Stimulated activated CD8-positive, alpha-beta memory T cell treated with anti-CD3 and anti-CD28 coated beads, Interleukin-7, amount 100 ng/mL, for 48 hours (primary cell): ENCODE measurements at regions not wholly inside any gene's neighbourhood (a gene's known extent, or its start where the extent isn't known, plus 50 kb on each side); places are given as distances from the start of the nearest gene placed in this dataset.

Experiments used
- DNase-seq, 2 donors: peaks; one replicate each; pipeline ENCODE4 v3.0.0-alpha.2; 2020; ENCODE audit warnings: low read depth in 1 of 2; ENCODE audit errors: extremely low read depth in 1 of 2

DNA sequence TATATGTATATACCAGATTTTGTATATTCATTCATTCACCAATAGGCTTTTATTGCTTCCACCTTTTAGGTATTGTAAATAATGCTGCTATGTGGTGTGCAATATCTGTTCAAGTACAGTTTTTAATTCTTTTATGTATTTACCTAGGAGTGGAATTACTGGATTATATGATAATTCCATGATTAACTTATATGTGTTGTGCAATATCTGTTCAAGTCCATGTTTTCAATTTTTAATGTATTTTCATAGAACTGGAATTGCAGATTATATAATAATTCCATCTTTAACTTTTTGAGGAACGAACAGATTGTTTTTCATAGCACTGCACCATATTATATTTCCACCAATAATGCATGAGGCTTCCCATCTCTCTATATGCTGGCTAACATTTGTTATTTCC, 50.6 kb upstream of the L3MBTL4 start:
- DNase-seq = no peak

DNA sequence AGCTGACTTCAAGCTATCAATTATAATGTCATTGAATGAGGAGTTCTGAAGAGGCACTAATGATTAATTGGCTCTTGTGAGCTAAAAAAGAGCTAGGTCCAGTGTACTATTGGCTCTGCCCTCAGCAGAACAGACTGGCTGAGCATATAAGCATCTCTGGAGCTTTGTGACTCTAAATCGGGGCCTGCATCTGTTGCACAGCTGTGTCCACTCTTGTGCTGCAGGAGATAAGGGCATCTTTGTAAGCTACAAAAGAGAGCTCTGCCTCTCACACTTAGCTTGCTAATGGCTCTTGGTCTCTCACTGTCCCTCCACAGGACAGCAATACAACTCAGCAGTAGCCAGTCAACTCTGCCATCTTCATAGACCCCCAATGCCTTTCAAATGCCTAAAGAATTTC, 61.5 kb upstream of the L3MBTL4 start:
- DNase-seq = no peak

DNA sequence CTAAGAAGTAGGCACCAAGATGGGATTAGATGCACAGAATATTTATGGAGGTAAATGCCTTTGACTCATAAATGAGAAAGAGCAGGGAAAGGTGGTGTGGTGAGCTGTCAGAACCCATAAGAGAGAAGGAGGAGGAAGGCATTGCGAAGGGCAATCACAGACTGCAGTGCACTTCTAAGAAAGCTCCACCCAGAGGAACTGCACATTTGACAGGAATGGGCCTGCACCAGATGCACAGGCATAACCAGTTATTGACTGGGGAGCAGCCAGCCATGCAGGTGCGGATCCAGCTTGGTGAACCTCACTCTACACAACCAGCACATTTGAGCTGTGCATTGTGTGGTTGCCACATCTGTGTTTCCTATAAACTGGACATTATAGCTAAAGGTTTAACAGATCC, 62.2 kb upstream of the L3MBTL4 start:
- DNase-seq = no peak

DNA sequence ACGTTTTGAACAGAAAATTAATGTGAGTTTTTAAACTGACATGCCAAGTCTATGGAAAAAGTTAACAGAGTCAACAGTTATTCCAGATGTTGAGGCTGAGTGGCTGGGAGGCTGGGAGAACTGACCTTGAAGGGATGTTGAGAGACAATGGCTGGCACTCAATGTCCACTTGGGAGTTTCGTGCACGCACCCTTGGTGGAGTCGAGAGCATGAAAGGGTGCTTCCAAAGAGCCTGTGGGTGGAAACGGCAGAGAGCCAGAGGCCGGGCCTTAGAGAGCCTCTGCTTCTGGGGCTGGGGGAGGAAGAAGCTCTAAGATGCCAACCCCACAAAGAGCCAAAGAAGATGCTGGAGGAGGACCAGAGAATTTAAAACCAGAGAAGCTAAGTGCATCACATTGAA, 63.4 kb upstream of the L3MBTL4 start:
- DNase-seq = no peak

DNA sequence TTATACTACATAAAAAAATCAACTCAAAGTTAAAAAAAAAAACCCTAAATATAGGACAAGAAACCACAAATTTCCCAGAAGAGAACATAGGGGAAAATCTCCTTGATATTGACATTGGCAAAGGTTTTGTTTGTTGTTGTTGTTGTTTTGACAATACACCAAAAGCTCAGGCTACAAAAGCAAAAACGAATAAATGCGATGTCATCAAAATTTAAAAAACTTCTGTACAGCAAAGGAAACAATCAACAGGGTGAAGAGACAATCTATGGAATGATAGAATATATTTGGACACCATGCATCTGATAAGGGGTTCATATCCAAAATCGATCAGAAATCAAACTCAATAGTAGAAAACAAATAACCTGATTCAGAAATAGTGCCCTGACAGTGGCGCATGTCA, 65.0 kb upstream of the L3MBTL4 start:
- no peak for DNase-seq

DNA sequence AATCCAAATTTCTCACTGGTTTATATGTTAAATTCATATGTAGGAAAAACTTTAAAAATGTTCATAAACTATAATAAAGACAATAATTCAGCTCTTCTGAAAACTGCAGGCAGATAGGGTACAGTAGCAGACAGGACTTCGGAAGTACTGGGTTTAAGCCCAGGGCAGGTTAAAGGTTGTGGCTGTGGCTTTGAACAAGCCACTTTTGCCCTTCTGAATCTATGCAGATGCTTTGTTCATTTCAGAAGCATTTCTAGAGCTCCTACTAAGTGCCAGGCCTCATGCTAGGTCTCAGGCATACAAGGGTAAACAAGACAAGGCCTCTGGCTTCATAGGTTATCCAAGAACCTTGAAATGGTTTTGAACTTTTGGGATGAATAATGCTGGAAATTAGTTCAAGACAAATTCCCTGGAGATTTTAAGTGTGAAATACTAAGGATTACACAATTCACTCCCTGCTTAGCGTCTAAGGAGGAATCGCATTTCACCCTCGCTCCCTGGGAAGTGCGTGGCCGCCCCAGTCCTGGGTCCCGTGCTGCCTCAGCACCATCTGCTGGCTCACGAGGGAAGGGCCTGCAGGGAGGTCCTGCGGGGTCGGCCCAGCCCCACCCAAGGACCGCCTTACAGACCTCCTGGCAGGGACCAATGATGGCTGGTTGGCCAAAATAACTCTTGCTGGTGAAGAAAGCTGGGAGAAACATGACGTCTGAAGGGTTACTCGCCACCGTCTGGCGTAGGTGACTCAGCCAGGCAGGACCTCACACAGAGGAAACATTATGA, 67.7 kb upstream of the L3MBTL4 start:
- DNase-seq = peak in 1 of 2 donors; percentile 2

DNA sequence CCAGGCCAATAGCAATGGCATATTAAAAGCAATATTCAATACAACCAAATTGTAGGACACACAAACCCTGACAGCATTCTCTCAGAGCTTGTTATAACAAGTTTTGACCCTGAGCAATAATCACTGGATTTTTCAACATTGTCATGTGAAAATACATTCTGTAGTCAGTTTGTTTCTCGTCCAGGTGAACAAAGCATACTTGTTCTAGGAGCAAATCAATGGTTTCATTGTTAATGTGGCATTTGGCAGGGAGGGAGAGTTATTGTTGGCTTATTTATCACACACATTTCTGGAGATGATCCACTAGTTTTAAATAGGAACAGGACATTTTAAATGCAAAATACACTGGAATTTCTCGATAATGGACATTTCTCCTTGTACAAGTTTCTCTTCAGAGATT, 69.9 kb upstream of the L3MBTL4 start:
- DNase-seq = no peak

DNA sequence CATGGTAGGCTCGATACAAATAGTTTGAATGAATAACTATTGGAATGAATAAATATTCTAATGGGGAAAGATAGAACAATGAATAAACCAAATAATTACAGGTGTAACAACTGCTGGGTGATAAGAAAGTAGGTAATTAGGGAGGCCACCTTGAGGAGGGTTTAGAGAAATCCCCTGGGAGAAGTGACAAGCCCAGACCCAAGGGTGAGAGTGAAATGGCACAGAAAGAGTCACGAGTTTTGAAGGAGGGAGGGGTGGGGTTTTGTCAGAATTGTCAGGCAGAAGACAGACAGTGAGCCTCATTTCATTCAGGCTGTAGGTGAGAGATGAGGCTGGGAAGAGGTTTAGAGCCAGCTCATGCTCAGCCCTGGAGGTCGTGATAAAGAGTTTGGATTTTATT, 71.6 kb upstream of the L3MBTL4 start:
- no peak for DNase-seq

DNA sequence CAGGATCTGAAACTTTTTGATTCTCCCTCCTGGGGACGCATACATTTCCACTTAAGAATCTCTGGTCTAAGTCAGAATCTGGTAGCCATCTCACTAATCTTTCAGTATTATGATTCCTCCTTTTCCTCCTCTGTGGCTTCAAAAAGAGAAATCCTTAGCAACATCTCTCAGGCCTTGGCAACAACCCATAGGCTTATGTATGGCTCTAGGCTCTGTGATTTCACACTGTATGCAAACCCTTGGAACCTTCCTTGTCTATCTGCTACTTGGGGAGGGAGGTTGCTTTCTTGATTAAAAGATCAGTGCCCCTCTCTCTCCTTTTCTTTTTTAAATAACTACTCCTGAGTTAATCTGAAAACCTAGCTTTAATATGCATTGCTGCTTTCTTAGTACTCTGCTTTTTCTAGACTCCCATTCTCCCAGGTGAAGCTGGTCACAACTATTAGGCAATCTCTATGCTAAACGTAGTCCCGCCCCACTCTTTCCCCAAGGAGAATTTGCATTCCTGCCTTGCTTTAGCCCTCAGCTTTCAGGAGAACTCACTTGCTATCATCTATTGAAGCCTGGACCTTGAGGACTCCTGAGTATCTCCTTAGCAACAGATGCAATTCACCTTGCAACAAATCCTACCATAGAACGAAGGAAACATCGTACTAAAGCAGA, 72.2 kb upstream of the L3MBTL4 start:
- DNase-seq = no peak

DNA sequence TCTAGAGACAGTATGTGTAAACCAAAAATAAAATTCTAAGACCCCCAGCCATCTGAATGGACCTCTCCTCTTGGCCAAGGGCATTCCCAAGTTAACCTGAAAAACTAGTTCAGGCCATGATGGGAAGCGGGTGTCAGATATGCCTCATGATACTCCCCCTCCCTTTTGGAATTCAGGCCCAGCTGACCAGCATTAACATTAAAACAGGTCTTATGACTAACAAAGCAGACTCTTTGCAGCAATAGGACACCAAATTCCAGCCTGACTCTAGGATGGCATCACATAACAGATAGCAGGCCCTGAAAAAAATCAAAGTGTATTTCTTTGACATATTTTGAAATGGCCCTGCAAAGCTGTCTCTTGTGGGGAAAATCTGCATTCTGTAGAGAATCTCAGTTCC, 73.3 kb upstream of the L3MBTL4 start:
- DNase-seq = no peak

DNA sequence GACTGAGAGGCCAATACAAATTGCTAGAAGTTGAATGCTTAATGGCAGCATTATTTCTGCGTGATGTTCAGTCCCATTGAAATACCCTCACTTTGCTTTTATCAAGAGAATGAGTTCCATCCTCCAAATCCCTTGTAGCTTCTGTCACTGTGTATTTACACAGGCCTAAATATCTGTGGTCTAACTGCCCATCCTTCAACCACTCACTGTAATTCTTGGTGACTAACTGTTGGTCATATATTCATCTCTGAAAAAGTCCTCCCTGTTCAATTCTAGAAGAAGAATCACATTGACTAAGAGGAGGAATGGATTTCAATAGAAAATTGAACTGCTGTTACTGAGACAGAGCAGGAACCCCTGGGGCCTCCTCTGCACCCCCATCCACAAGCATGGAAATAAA, 74.2 kb upstream of the L3MBTL4 start:
- DNase-seq = no peak

DNA sequence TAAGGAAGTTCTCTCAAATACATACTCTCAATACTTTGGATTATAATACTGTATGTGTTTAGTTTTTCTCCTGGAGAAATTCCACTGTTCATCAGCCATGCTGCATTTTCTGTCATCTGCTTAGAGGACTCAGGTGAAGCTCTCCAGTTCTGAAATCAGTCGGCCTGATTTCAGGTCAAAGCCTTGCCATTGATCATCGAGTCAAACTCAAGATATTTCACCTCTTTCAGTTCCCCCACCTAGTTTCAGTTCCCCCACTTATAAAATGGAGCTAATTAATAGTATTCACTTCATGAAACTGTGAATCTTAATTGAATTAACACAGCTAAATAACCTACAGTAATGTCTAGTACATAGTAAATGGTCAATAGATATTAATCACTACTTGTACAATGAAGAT, 75.3 kb upstream of the L3MBTL4 start:
- DNase-seq = no peak

DNA sequence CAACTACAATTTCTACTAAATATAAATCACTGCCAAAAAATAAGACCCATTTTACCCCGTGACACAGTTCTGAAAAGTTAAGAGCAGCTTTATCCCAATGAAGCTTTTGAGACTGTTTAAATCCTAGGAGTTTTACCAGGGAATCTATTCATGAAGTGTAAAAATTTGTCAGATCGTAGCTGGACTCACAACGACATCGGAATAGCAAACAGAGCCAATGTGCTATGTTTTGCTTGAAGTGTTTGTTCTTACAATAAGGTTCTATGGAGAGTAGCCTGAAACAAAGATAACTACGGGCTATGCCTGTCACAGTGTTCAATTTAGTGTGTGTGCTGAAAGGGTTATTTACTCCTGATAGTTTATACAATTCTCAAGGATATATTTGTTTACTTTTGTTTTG, 78.5 kb upstream of the L3MBTL4 start:
- DNase-seq = no peak

DNA sequence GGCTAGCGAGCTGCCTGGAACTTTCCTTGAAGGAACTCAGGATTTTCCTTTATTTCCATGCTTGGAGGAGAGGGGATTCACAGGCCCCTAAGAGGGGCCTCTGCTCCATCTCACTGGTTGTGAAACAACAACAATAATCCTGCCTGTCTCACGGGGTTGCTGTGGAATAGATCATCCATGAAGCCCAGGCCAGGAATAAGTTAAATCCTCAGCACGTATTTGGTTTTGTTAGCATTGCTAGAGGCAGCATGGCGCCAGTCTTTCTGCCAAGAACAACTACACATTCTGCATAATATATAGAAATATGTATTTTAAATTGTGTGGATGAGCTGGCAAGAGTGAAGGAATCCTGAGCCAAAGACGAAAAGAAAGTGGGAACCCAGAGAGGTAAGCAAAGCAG, 80.8 kb upstream of the L3MBTL4 start:
- DNase-seq = no peak

DNA sequence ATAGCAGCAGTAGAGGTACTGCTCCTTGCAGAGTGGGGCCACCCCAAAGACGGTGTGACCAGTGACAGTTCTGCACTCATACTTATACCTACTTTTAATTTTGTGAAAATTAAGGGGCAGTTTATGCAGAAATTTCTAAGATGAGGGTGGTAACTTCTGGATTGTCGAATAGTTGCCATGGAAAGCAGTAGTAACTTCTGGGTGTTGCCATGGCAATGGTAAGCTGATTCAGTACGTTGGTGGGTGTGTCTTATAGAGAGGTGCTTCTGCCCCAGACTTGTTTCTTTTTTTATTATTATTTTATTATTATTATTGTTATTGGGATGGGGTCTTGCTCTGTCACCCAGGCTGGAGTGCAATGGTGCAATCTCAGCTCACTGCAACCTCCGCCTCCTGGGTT, 82.8 kb upstream of the L3MBTL4 start:
- no peak for DNase-seq

DNA sequence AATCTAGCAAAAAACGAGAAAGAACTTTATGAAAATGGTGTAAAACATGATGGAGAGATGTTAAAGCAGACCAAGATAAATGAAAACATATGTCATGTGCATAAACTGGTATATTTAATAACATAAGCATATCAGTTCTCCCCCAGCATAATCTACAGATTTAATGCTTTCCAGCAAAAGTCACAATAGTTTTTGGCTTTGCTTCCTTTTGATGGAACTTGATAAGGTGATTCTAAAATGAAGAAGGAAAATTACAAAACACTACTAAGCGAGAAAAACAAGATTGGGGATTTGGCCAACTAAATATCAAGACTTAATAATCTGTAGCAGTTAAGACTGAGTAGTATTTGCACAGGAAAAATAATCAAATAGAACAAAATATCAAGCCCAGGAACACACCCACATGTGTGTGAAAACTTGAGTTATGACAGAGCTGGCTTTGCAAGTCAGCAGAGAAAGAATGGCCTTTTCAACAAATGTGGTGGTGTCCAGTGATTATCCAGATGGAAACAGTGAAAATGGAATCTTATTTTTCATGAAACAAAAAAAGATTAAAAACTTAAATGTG, 83.7 kb upstream of the L3MBTL4 start:
- no peak for DNase-seq

DNA sequence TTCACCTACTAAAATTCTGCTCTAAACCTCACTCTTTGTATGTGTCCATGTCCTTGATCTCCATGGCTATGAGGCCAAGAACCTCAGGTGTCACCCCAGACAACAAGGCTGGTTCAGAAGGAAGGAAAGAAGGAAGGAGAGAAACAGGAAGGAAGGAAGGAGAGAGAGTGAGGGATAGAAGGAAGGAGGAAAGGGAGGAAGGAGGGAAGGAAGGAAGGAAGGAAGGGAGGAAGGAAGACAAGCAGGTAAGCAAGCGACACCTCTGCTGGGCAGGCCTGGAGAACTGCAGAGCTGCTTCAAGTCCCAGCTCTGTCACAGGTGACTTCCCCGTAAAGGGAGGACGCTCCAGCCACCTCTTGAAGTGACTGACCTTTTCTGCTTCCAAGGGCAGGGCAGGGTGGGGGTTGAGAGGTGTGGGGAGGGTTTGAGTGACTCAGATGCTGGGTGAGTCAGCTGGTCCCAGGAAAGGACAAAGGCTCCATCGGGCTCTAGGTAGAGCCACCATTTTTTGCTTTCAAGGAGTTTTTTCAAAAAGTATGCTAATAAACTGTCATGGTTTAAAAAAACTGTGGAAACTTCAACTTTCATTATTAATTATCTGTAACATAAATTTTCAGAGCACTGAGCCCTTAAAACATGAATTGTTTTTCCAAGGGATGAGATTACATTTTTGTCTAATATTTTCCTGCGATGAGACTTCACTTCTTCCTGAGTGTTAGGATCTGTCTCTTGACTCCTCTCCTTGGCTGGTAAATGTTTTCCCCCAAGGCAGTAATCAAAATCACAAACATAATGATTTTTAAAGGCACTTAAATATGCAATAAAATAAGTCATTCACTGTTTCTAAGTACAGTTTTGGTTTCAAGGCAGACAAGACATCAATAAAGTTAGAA, 90.1 kb upstream of the L3MBTL4 start:
- DNase-seq = no peak

DNA sequence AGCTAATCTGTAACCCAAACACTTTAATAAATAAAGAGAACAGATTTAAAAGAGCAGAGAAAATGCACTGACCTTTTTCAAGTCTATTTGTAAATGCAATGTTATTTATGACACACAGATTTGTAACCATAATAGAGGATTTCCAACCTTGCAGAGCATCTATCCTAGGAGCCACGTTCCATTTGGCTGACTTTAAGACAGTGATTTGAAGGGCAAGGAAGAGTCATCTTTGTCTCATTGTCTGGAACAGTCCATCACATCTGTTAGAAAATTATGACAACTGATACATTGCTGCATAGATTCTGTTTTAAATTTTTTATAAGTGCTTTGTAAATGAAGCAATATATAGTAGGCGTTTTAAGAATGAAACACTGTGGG, 90.8 kb upstream of the L3MBTL4 start:
- DNase-seq = no peak

DNA sequence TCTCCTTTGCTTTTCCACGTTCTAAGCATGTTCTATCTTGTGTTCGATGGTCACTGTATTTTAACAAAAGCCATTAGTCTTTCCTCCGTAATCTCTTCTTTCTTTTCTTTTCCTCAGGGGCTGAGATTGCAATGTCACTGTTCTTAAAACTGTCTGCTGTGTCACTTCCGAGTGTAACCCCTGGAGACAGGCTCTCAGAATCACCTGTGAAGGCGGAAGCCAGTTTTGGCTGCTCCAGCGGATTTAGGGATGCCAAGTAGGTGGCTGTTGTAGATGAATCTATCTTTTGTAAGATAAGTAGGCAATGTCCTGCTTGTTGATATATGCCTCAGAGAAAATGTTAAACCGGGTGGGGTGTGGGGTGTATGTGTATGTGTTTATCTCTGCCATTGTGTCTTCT, 94.7 kb upstream of the L3MBTL4 start:
- no peak for DNase-seq

DNA sequence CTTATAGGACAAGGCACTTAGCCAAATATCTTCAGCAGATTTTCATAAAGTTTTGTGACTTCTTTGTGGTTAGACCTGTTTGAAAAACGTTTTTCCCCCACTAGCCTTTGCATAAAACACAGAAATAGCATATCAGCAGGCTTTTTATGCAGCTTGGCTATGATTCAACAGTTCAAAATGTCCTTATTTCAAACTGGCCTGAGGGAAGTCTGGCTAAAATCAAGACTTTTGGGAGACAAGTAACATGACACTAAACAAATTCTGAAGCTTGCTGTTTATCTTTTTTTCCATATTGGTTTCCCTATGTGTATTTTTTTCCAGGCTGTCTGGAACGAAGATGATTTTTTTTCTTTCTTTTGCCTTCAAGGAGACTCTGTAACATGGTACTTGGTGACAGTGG, 95.1 kb upstream of the L3MBTL4 start:
- DNase-seq = no peak

DNA sequence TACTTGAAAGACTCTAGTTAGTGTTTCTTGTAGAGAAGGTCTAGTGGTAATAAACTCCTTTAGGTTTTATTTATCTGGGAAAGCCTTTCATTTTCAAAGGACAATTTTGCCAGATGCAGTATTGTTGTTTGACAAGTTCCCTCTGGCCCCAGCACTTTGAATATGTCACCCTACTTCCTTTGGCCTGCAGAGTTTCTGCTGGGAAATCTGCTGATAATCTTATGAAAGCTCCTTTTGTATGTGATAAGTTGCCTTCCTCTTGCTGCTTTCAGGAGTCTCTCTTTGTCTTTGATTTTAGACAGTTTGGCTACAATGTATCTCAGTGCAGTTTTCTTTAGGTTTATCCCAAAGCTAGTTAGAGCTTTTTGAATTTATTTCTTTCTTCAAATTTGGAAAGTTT, 106.2 kb upstream of the L3MBTL4 start:
- no peak for DNase-seq
